Endothelial cell of umbilical vein (primary cell): ENCODE measurements at regions not wholly inside any gene's neighbourhood (a gene's known extent, or its start where the extent isn't known, plus 50 kb on each side); places are given as distances from the start of the nearest gene placed in this dataset.

Experiments used
- BruUV-seq: library from RNA; stranded (reverse); fragments of 400-500 nt; replicated peaks from 2 replicates; lab custom pipeline; 2021; lab: Mats Ljungman, UMichigan
- CTCF ChIA-PET: fragments of 300-600, 350-600 bp; sonication (Branson Sonifier 250); formaldehyde crosslinking; loops from one replicate; lab custom pipeline; 2021; ENCODE audit warnings: antibody characterized with exemption, inconsistent platforms; lab: Charles Lee
- POLR2A ChIA-PET: fragments of 300-600, 350-600 bp; sonication (Branson Sonifier 250); formaldehyde crosslinking; loops from one replicate; lab custom pipeline; 2021; ENCODE audit warnings: antibody characterized with exemption, inconsistent platforms; lab: Charles Lee
- DNase-seq: peaks from one replicate; pipeline ENCODE4 v3.0.0-alpha.2; 2011; ENCODE audit warnings: low read depth, low spot score
- FAIRE-seq: peaks from 2 replicates; lab custom pipeline; 2011; peaks lifted over from hg19 to GRCh38; lab: Jason Lieb, UNC
- H2AFZ ChIP-seq: 2 replicates; pipeline ENCODE4 v1.6.0; 2012; ENCODE audit warnings: low read depth, low read length, control low read depth, inconsistent platforms
- H3K27ac ChIP-seq: 2 replicates; pipeline ENCODE4 v1.5.1; 2011; ENCODE audit warnings: low read depth, mild to moderate bottlenecking, control low read depth, low read length, moderate library complexity; ENCODE audit not compliant: insufficient read depth
- H3K27me3 ChIP-seq, 2 experiments: 2 replicates each; pipeline versions ENCODE4 v1.6.0 to v1.6.1; 2011; ENCODE audit warnings: low read length in 2 of 2, mixed read lengths in 1 of 2; ENCODE audit not compliant: control insufficient read depth in 2 of 2, insufficient read depth in 2 of 2
- H3K36me3 ChIP-seq, 2 experiments: 2 replicates in 1 of 2; 3 replicates in 1 of 2; pipeline ENCODE4 v1.5.1; 2011; ENCODE audit warnings: low read length in 2 of 2, mild to moderate bottlenecking in 1 of 2, moderate library complexity in 1 of 2; ENCODE audit not compliant: control insufficient read depth in 2 of 2, insufficient read depth in 2 of 2; ENCODE audit errors: extremely low read depth in 1 of 2
- H3K4me1 ChIP-seq: 3 replicates; pipeline ENCODE4 v1.5.1; 2011; ENCODE audit warnings: mild to moderate bottlenecking, low read length; ENCODE audit not compliant: control insufficient read depth, insufficient read depth; ENCODE audit errors: extremely low read depth
- H3K4me2 ChIP-seq: 2 replicates; pipeline ENCODE4 v1.6.1; 2011; ENCODE audit warnings: low read length, control low read depth, mixed read lengths; ENCODE audit not compliant: insufficient read depth
- H3K4me3 ChIP-seq, 3 experiments: fragments of 200-600 bp in 1 of 3; sonication (generic), shearing (Covaris generic) in 1 of 3; replicated peaks in 1 of 3; 2 replicates each; pipeline ENCODE4 v1.5.1; 2011 to 2016; ENCODE audit warnings: control low read depth in 3 of 3, low read length in 3 of 3, mild to moderate bottlenecking in 2 of 3, inconsistent platforms in 1 of 3, low read depth in 1 of 3, moderate library complexity in 1 of 3; ENCODE audit not compliant: insufficient read depth in 1 of 3
- H3K79me2 ChIP-seq: 2 replicates; pipeline ENCODE4 v1.6.0; 2012; ENCODE audit warnings: low read length, inconsistent platforms; ENCODE audit not compliant: control insufficient read depth, insufficient read depth
- H3K9ac ChIP-seq: replicated peaks from 2 replicates; pipeline ENCODE3; 2011; ENCODE audit warnings: low read length, control low read depth; ENCODE audit not compliant: insufficient read depth; ENCODE audit errors: extremely low read depth
- H3K9me1 ChIP-seq: replicated peaks from 3 replicates; pipeline ENCODE4 v1.6.0; 2011; ENCODE audit warnings: mild to moderate bottlenecking, low read length; ENCODE audit not compliant: control insufficient read depth, insufficient read depth; ENCODE audit errors: extremely low read depth
- H3K9me3 ChIP-seq: replicated peaks from 2 replicates; pipeline ENCODE4 v1.5.1; 2012; ENCODE audit warnings: low read length, inconsistent platforms; ENCODE audit not compliant: control insufficient read depth, insufficient read depth
- H4K20me1 ChIP-seq: replicated peaks from 2 replicates; pipeline ENCODE3; 2011; ENCODE audit warnings: mild to moderate bottlenecking, low read length; ENCODE audit not compliant: control insufficient read depth, insufficient read depth; ENCODE audit errors: extremely low read depth
- EZH2 ChIP-seq: IDR thresholded peaks from 2 replicates; pipeline ENCODE4 v1.6.1; 2012; ENCODE audit warnings: borderline replicate concordance, low read depth, mild to moderate bottlenecking, moderate library complexity, low read length, inconsistent platforms; ENCODE audit not compliant: severe bottlenecking
- FOS ChIP-seq: IDR thresholded peaks from 2 replicates; pipeline ENCODE4 v1.6.1; 2011; ENCODE audit warnings: mild to moderate bottlenecking, low read length, moderate library complexity, borderline replicate concordance; ENCODE audit not compliant: insufficient read depth
- GATA2 ChIP-seq: IDR thresholded peaks from 2 replicates; pipeline ENCODE4 v1.7.0; 2011; ENCODE audit warnings: low read depth, mild to moderate bottlenecking, moderate library complexity, mixed read lengths, low read length; ENCODE audit not compliant: insufficient read length, insufficient read depth
- JUN ChIP-seq: IDR thresholded peaks from 2 replicates; pipeline ENCODE4 v1.6.1; 2011; ENCODE audit warnings: borderline replicate concordance, low read depth; ENCODE audit not compliant: insufficient read length, insufficient read depth
- MYC ChIP-seq: IDR thresholded peaks from one replicate; pipeline ENCODE4 v1.6.1; 2011; ENCODE audit warnings: mild to moderate bottlenecking, low read depth, low read length
- POLR2A ChIP-seq: IDR thresholded peaks from 2 replicates; pipeline ENCODE4 v1.6.1; 2012; ENCODE audit warnings: low read depth, mild to moderate bottlenecking, control low read depth, low read length
- POLR2AphosphoS5 ChIP-seq: IDR thresholded peaks from 2 replicates; pipeline ENCODE4 v1.6.1; 2012; ENCODE audit warnings: low read depth, mild to moderate bottlenecking, control low read depth, low read length, moderate library complexity; ENCODE audit not compliant: insufficient read depth
- dilution Hi-C: fragments of 300-500 bp; cut with MboI; formaldehyde crosslinking; loops from one replicate; pipeline ENCODE4 v1.15.0; 2019; ENCODE audit warnings: low sequenced_read_pairs; ENCODE audit not compliant: extremely low pct_ligation_motif_present
- intact Hi-C: fragments of 100-400 bp; cut with micrococcal nuclease; formaldehyde crosslinking; loops from one replicate; pipeline ENCODE4 v1.10.0; 2022
- TF ChIP-seq, protein P1 (sequence below): IDR thresholded peaks from 2 replicates; pipeline ENCODE4 v1.6.1; 2011; ENCODE audit not compliant: insufficient read depth, insufficient read length
- TF ChIP-seq, protein P2 (sequence below), 2 donors: IDR thresholded peaks; 1 replicate in 1 of 2; 2 replicates in 1 of 2; pipeline ENCODE4 v1.5.1; 2011; ENCODE audit warnings: low read length in 2 of 2, mild to moderate bottlenecking in 2 of 2, moderate library complexity in 2 of 2, control low read depth in 1 of 2, inconsistent platforms in 1 of 2, low read depth in 1 of 2; ENCODE audit not compliant: insufficient read depth in 1 of 2; ENCODE audit errors: extremely low read depth in 1 of 2

DNA sequence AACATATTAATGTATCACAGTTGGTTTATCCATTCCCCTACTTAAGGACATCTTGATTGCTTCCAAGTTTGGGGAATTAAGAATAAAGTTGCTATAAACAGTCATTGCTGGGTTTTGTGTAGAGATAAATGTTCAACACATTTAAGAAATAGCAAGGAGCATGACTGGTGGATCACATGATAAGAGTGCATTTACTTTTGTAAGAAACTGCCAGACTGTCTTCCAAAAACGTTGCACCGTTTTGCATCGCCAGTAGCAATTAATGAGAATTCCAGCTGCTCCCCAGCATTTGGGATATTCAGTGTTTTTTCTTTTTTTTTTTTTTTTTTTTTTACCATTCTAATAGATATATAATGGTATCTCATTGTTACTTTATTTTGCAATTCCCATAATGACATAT is 695.7 kb upstream of the GJE1 start:
- Histone ChIP-seq H3K4me1 (no peaks in the 10 kb centered on the region), H3K27me3 (no peaks in the 10 kb centered on the region), H4K20me1 (no peaks in the 10 kb centered on the region), H3K27ac (no peak overlapping the region), H3K4me3 (no peak overlapping the region), H2AFZ (no peak overlapping the region), H3K4me2 (no peak overlapping the region), H3K79me2 (no peaks in the 10 kb centered on the region), H3K9ac (no peak overlapping the region), H3K9me1 (no peaks in the 10 kb centered on the region), H3K36me3 (no peaks in the 10 kb centered on the region), H3K9me3 (no peaks in the 10 kb centered on the region)
- BruUV-seq = no TSS peak
- DNase-seq = no peak
- TF ChIP-seq, protein P1, sequence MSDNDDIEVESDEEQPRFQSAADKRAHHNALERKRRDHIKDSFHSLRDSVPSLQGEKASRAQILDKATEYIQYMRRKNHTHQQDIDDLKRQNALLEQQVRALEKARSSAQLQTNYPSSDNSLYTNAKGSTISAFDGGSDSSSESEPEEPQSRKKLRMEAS = no peak
- TF ChIP-seq JUN = no peak
- no peak for TF ChIP-seq FOS
- no peak for TF ChIP-seq GATA2
- no peak for TF ChIP-seq POLR2A
- no peak for FAIRE-seq
- dilution Hi-C loops (no loop called here), intact Hi-C loops (no loop called here)
- CTCF ChIA-PET = no interaction called here
- POLR2A ChIA-PET = no interaction called here

DNA sequence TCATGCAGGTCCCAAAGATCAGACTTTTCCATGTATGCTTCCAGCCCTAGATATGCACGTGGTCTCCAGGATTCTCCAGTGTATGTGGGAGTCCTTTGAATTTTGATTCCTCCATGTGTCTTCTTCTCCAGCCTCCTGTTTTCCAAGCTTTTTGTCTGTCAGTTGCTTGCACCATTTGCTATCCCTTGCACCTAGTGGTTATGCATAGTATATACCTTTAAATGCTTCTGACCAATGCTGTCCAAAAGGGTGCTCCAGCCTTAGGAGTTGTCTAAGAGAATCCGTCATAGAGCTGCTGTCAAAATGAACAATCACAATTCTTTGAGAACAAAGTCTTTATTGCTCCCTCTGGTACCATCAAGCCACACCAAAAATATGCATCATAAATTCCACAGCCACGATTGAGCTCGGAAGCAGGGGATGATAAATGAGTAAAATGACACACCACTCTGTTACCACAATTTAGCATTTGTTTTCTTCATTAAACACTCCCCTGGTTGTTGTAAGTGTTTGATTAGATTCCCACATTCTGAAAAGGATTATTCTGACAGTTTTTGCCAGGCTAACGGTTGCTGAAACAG is 706.2 kb upstream of the GJE1 start:
- H3K9me3 ChIP-seq = no peaks in the 10 kb centered on the region
- DNase-seq (no peak), FAIRE-seq (no peak)
- no peaks in the 10 kb centered on the region for H3K9me1 ChIP-seq
- H3K36me3 ChIP-seq = no peaks in the 10 kb centered on the region
- no peaks in the 10 kb centered on the region for H4K20me1 ChIP-seq
- no peak overlapping the region for H3K9ac ChIP-seq
- intact Hi-C loops = no loop called here
- no peak overlapping the region for H2AFZ ChIP-seq
- no peaks in the 10 kb centered on the region for H3K4me1 ChIP-seq
- H3K27ac ChIP-seq = no peak overlapping the region
- ChIA-PET CTCF (no interaction called here), POLR2A (no interaction called here)
- H3K4me2 ChIP-seq = no peak overlapping the region
- BruUV-seq = no TSS peak
- dilution Hi-C loops = no loop called here
- H3K27me3 ChIP-seq = no peaks in the 10 kb centered on the region
- H3K4me3 ChIP-seq = no peak overlapping the region
- H3K79me2 ChIP-seq = no peaks in the 10 kb centered on the region
- TF ChIP-seq POLR2A (no peak), GATA2 (no peak), MYC (no peak), POLR2AphosphoS5 (no peak), JUN (no peak), EZH2 (no peak), FOS (no peak)
- TF ChIP-seq, protein P1 = no peak
- TF ChIP-seq, protein P2, sequence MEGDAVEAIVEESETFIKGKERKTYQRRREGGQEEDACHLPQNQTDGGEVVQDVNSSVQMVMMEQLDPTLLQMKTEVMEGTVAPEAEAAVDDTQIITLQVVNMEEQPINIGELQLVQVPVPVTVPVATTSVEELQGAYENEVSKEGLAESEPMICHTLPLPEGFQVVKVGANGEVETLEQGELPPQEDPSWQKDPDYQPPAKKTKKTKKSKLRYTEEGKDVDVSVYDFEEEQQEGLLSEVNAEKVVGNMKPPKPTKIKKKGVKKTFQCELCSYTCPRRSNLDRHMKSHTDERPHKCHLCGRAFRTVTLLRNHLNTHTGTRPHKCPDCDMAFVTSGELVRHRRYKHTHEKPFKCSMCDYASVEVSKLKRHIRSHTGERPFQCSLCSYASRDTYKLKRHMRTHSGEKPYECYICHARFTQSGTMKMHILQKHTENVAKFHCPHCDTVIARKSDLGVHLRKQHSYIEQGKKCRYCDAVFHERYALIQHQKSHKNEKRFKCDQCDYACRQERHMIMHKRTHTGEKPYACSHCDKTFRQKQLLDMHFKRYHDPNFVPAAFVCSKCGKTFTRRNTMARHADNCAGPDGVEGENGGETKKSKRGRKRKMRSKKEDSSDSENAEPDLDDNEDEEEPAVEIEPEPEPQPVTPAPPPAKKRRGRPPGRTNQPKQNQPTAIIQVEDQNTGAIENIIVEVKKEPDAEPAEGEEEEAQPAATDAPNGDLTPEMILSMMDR (IDR thresholded peaks at IDR 0.05; ENCODE audit: extremely low read depth in 1 of 2, insufficient read depth in 1 of 2, low read depth in 1 of 2, low read length in 2 of 2) = no peak
